GM23338 (cell line): ENCODE measurements at regions not wholly inside any gene's neighbourhood (a gene's known extent, or its start where the extent isn't known, plus 50 kb on each side); places are given as distances from the start of the nearest gene placed in this dataset.

Experiments
- ATAC-seq: fragments of 200-7000 bp; cut with Tn5 transposase; 3 replicates; pipeline ENCODE4 v1.9.1; 2020
- DNase-seq: peaks from one replicate; pipeline ENCODE4 v3.0.0-alpha.2; 2015; ENCODE audit warnings: low spot score
- H2AFZ ChIP-seq: fragments of 200-600 bp; sonication (generic); 2 replicates; pipeline ENCODE4 v1.8.0; 2016; ENCODE audit warnings: antibody characterized with exemption, mild to moderate bottlenecking, moderate library complexity
- H3F3A ChIP-seq: fragments of 200-600 bp; sonication (generic); replicated peaks from 2 replicates; pipeline ENCODE4 v1.8.0; 2017; ENCODE audit warnings: antibody characterized with exemption, mixed run types, low read depth
- H3K27ac ChIP-seq: fragments of 200-600 bp; sonication (generic); 2 replicates; pipeline ENCODE4 v1.6.1; 2016; ENCODE audit warnings: low read depth
- H3K27me3 ChIP-seq: fragments of 200-600 bp; sonication (generic); 2 replicates; pipeline ENCODE4 v1.8.0; 2016; ENCODE audit warnings: mild to moderate bottlenecking, mixed run types, moderate library complexity; ENCODE audit not compliant: insufficient read depth
- H3K36me3 ChIP-seq: fragments of 200-600 bp; sonication (generic); 2 replicates; pipeline ENCODE4 v1.8.0; 2016; ENCODE audit warnings: mild to moderate bottlenecking; ENCODE audit not compliant: insufficient read depth
- H3K4me1 ChIP-seq: fragments of 200-600 bp; sonication (generic); 2 replicates; pipeline ENCODE4 v1.8.0; 2016; ENCODE audit warnings: mild to moderate bottlenecking, moderate library complexity; ENCODE audit not compliant: insufficient read depth
- H3K4me2 ChIP-seq: fragments of 200-600 bp; sonication (generic); 2 replicates; pipeline ENCODE4 v1.7.1; 2017; ENCODE audit warnings: mixed run types
- H3K4me3 ChIP-seq: fragments of 200-600 bp; sonication (generic); 2 replicates; pipeline ENCODE4 v1.6.1; 2016; ENCODE audit warnings: mixed run types
- H3K79me2 ChIP-seq: fragments of 200-600 bp; sonication (generic); replicated peaks from 2 replicates; pipeline ENCODE4 v1.8.0; 2017; ENCODE audit warnings: mild to moderate bottlenecking; ENCODE audit not compliant: insufficient read depth
- H3K9me2 ChIP-seq: fragments of 200-600 bp; sonication (generic); 2 replicates; pipeline ENCODE4 v1.8.0; 2017; ENCODE audit not compliant: insufficient read depth
- H4K20me1 ChIP-seq: fragments of 200-600 bp; sonication (generic); replicated peaks from 2 replicates; pipeline ENCODE4 v1.8.0; 2017; ENCODE audit warnings: mild to moderate bottlenecking; ENCODE audit not compliant: insufficient read depth
- H3K27ac Mint-ChIP-seq: 2 replicates; pipeline ENCODE4 v1.8.0; 2020; ENCODE audit warnings: inconsistent platforms, mild to moderate bottlenecking, moderate library complexity, mixed read lengths
- H3K27me3 Mint-ChIP-seq: 3 replicates; pipeline ENCODE4 v1.8.0; 2022; ENCODE audit warnings: low read depth, mild to moderate bottlenecking, moderate library complexity, mixed read lengths, inconsistent platforms; ENCODE audit not compliant: insufficient read depth, poor library complexity
- H3K36me3 Mint-ChIP-seq: 3 replicates; pipeline ENCODE4 v1.8.0; 2021; ENCODE audit warnings: low read depth, mild to moderate bottlenecking, inconsistent platforms, moderate library complexity, mixed read lengths
- H3K4me1 Mint-ChIP-seq: 3 replicates; pipeline ENCODE4 v1.8.0; 2020; ENCODE audit warnings: mild to moderate bottlenecking, inconsistent platforms, mixed read lengths
- H3K4me3 Mint-ChIP-seq: 3 replicates; pipeline ENCODE4 v1.8.0; 2021; ENCODE audit warnings: moderate library complexity, mild to moderate bottlenecking, inconsistent platforms, mixed read lengths
- H3K9me3 Mint-ChIP-seq: 3 replicates; pipeline ENCODE4 v1.8.0; 2020; ENCODE audit warnings: moderate library complexity, mild to moderate bottlenecking, inconsistent platforms, mixed read lengths
- ETS1 ChIP-seq: IDR thresholded peaks from 2 replicates; pipeline ENCODE4 v1.6.1; 2016; ENCODE audit warnings: antibody characterized with exemption
- EZH2 ChIP-seq: fragments of 200-600 bp; sonication (generic); IDR thresholded peaks from one replicate; pipeline ENCODE4 v1.8.0; 2017; ENCODE audit warnings: antibody characterized with exemption, mild to moderate bottlenecking, low read depth; ENCODE audit not compliant: unreplicated experiment
- EZH2phosphoT487 ChIP-seq: fragments of 200-600 bp; sonication (generic); IDR thresholded peaks from one replicate; pipeline ENCODE4 v1.8.1; 2018; ENCODE audit warnings: antibody characterized with exemption; ENCODE audit not compliant: unreplicated experiment
- NANOG ChIP-seq: IDR thresholded peaks from 2 replicates; pipeline ENCODE4 v1.6.1; 2016; ENCODE audit warnings: antibody characterized with exemption, borderline replicate concordance
- REST ChIP-seq: IDR thresholded peaks from one replicate; pipeline ENCODE4 v1.6.1; 2018; ENCODE audit warnings: antibody characterized with exemption; ENCODE audit not compliant: unreplicated experiment
- STAT1 ChIP-seq: IDR thresholded peaks from one replicate; pipeline ENCODE4 v1.6.1; 2016; ENCODE audit warnings: antibody characterized with exemption; ENCODE audit not compliant: unreplicated experiment
- ZNF331 ChIP-seq: fragments of 250-450 bp; sonication (Bioruptor Pico); IDR thresholded peaks from 2 replicates; pipeline ENCODE4 v1.5.0; 2020; ENCODE audit warnings: low read depth, mild to moderate bottlenecking, moderate library complexity

- no peaks in the 10 kb centered on the region for H3K9me2 ChIP-seq
Observed at GRCh38 chr10:16304311-16304710, 132.5 kb upstream of the PTER start.

GRCh38 chr10:16310440-16310839 is 126.4 kb upstream of the PTER start:
- Histone ChIP-seq H3K36me3 (no peaks in the 10 kb centered on the region; the same call in 1 of the 2 replicates), H4K20me1 (no peaks in the 10 kb centered on the region), H3F3A (no peaks in the 10 kb centered on the region), H3K4me2 (no peak overlapping the region), H3K4me1 (no peaks in the 10 kb centered on the region), H3K79me2 (no peaks in the 10 kb centered on the region), H3K27ac (no peak overlapping the region), H2AFZ (no peak overlapping the region), H3K9me2 (no peaks in the 10 kb centered on the region), H3K27me3 (no peaks in the 10 kb centered on the region), H3K4me3 (no peak overlapping the region)
- Mint-ChIP-seq H3K4me1 (no peaks in the 10 kb centered on the region), H3K27ac (no peak overlapping the region), H3K9me3 (peaks cover 14% of the 10 kb centered on the region), H3K36me3 (peaks cover 27% of the 10 kb centered on the region), H3K4me3 (no peak overlapping the region), H3K27me3 (peaks cover 2% of the 10 kb centered on the region)
- no peak for TF ChIP-seq NANOG
- no peak for TF ChIP-seq REST
- no peak for TF ChIP-seq ETS1
- TF ChIP-seq STAT1 = no peak
- no peak for TF ChIP-seq EZH2
- no peak for TF ChIP-seq ZNF331 (CRISPR knock-in tag)
- TF ChIP-seq EZH2phosphoT487 = no peak
- DNase-seq (no peak), ATAC-seq (no peak)

More at GRCh38 chr10:16304311-16304710, 132.5 kb upstream of the PTER start:
- H3F3A ChIP-seq = no peaks in the 10 kb centered on the region
- H3K4me3 ChIP-seq = no peak overlapping the region
- peaks cover 11% of the 10 kb centered on the region for H3K36me3 Mint-ChIP-seq
- ATAC-seq (no peak), DNase-seq (no peak)
- H3K27me3 Mint-ChIP-seq = peaks cover 2% of the 10 kb centered on the region
- no peaks in the 10 kb centered on the region for H4K20me1 ChIP-seq
- H3K4me3 Mint-ChIP-seq = no peak overlapping the region
- H3K4me2 ChIP-seq = no peak overlapping the region
- H2AFZ ChIP-seq = no peak overlapping the region
- no peaks in the 10 kb centered on the region for H3K27me3 ChIP-seq
- no peak overlapping the region for H3K27ac Mint-ChIP-seq
- TF ChIP-seq ZNF331 (CRISPR knock-in tag) = no peak
- H3K4me1 Mint-ChIP-seq = no peaks in the 10 kb centered on the region
- H3K9me3 Mint-ChIP-seq = peaks cover 5% of the 10 kb centered on the region
- no peaks in the 10 kb centered on the region for H3K79me2 ChIP-seq
- no peaks in the 10 kb centered on the region for H3K4me1 ChIP-seq
- no peaks in the 10 kb centered on the region for H3K36me3 ChIP-seq
- no peak overlapping the region for H3K27ac ChIP-seq
